ENCODE measurements at regions not wholly inside any gene's neighbourhood (a gene's known extent, or its start where the extent isn't known, plus 50 kb on each side); places are given as distances from the start of the nearest gene placed in this dataset.
"Not testable (repeated sequence)": the region's sequence is repeated elsewhere in the genome, so short reads cannot be mapped to it uniquely, and the experiment has no call there.

GRCh38 chr5:57002959-57003485, 51.1 kb upstream of the MIER3 start:
- no peak for DNase-seq

- not testable (repeated sequence) for DNase-seq
Measured at GRCh38 chr5:57003566-57003965, 51.6 kb upstream of the MIER3 start.

- DNase-seq: no peak
Measured at GRCh38 chr5:57004800-57005199, 52.9 kb upstream of the MIER3 start.

- DNase-seq: no peak
Measured at GRCh38 chr5:57007344-57007743, 55.4 kb upstream of the MIER3 start.

GRCh38 chr5:57009811-57010210, 57.9 kb upstream of the MIER3 start:
- no peak for DNase-seq

GRCh38 chr5:57010786-57011185, 58.9 kb upstream of the MIER3 start:
- no peak for DNase-seq

- DNase-seq: no peak
Measured at GRCh38 chr5:57012511-57012910, 60.6 kb upstream of the MIER3 start.

GRCh38 chr5:57025961-57026360, 74.0 kb upstream of the MIER3 start:
- DNase-seq: no peak

- no peak for DNase-seq
Measured at GRCh38 chr5:57028161-57028560, 76.2 kb upstream of the MIER3 start.

GRCh38 chr5:57032151-57032551, 80.2 kb upstream of the MIER3 start:
- DNase-seq: peak; percentile 69

- no peak for DNase-seq
Measured at GRCh38 chr5:57033103-57033502, 81.2 kb upstream of the MIER3 start.

GRCh38 chr5:57033503-57033902, 81.6 kb upstream of the MIER3 start:
- no peak for DNase-seq

- DNase-seq: peak; percentile 83
Measured at GRCh38 chr5:57034201-57034916, 82.4 kb upstream of the MIER3 start.

GRCh38 chr5:57035955-57036354, 84.0 kb upstream of the MIER3 start:
- no peak for DNase-seq

- DNase-seq: no peak
Measured at GRCh38 chr5:57036761-57037160, 84.8 kb upstream of the MIER3 start.

GRCh38 chr5:57037355-57037754, 85.4 kb upstream of the MIER3 start:
- peak; percentile 66 for DNase-seq

GRCh38 chr5:57041570-57041969, 89.6 kb upstream of the MIER3 start:
- no peak for DNase-seq

GRCh38 chr5:57042524-57042931, 90.6 kb upstream of the MIER3 start:
- peak; percentile 59 for DNase-seq

GRCh38 chr5:57054135-57054534, 102.2 kb upstream of the MIER3 start:
- DNase-seq: no peak

- DNase-seq: no peak
Measured at GRCh38 chr5:57054671-57055070, 102.7 kb upstream of the MIER3 start.

GRCh38 chr5:57055731-57056130, 103.8 kb upstream of the MIER3 start:
- DNase-seq: no peak

- no peak for DNase-seq
Measured at GRCh38 chr5:57063773-57064172, 110.1 kb upstream of the GPBP1 start.

- DNase-seq: no peak
Measured at GRCh38 chr5:57066924-57067596, 106.8 kb upstream of the GPBP1 start.

GRCh38 chr5:57067597-57067924, 106.3 kb upstream of the GPBP1 start:
- DNase-seq: no peak

Data from islet precursor cell (in vitro differentiated cells).